DOHH2 (cell line): ENCODE measurements at regions not wholly inside any gene's neighbourhood (a gene's known extent, or its start where the extent isn't known, plus 50 kb on each side); places are given as distances from the start of the nearest gene placed in this dataset.
"Not testable (repeated sequence)": the region's sequence is repeated elsewhere in the genome, so short reads cannot be mapped to it uniquely, and the experiment has no call there.

Source experiments
- EZH2phosphoT487 ChIP-seq: fragments of 200-600 bp; sonication (generic); IDR thresholded peaks from 2 replicates; pipeline ENCODE4 v1.6.1; 2017; ENCODE audit warnings: borderline replicate concordance, mild to moderate bottlenecking, antibody characterized with exemption, low read length, moderate library complexity, mixed read lengths
- TF ChIP-seq, protein P1 (sequence below): fragments of 200-600 bp; sonication (generic); IDR thresholded peaks from one replicate; pipeline ENCODE4 v1.5.1; 2014; ENCODE audit warnings: antibody characterized with exemption, mild to moderate bottlenecking, low read depth, low read length; ENCODE audit not compliant: poor library complexity, severe bottlenecking

DNA sequence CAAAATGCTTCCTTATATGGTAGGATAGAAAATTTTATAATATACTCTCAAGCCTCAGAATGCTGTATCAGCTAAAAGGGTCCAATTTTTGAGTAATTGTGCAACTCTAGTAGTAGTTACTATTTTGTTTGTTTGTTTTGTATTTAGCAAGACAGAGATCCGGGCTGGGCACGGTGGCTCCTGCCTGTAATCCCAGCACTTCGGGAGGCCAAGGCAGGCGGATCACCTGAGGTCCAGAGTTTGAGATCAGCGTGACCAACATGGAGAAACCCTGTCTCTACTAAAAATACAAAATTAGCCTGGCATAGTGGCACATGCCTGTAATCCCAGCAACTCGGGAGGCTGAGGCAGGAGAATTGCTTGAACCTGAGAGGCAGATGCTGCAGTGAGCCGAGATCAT is 216.8 kb upstream of the CT83 start:
- TF ChIP-seq, protein P1, sequence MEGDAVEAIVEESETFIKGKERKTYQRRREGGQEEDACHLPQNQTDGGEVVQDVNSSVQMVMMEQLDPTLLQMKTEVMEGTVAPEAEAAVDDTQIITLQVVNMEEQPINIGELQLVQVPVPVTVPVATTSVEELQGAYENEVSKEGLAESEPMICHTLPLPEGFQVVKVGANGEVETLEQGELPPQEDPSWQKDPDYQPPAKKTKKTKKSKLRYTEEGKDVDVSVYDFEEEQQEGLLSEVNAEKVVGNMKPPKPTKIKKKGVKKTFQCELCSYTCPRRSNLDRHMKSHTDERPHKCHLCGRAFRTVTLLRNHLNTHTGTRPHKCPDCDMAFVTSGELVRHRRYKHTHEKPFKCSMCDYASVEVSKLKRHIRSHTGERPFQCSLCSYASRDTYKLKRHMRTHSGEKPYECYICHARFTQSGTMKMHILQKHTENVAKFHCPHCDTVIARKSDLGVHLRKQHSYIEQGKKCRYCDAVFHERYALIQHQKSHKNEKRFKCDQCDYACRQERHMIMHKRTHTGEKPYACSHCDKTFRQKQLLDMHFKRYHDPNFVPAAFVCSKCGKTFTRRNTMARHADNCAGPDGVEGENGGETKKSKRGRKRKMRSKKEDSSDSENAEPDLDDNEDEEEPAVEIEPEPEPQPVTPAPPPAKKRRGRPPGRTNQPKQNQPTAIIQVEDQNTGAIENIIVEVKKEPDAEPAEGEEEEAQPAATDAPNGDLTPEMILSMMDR = not testable (repeated sequence)
- not testable (repeated sequence) for TF ChIP-seq EZH2phosphoT487
